ENCODE measurements at regions not wholly inside any gene's neighbourhood (a gene's known extent, or its start where the extent isn't known, plus 50 kb on each side); places are given as distances from the start of the nearest gene placed in this dataset.

DNA sequence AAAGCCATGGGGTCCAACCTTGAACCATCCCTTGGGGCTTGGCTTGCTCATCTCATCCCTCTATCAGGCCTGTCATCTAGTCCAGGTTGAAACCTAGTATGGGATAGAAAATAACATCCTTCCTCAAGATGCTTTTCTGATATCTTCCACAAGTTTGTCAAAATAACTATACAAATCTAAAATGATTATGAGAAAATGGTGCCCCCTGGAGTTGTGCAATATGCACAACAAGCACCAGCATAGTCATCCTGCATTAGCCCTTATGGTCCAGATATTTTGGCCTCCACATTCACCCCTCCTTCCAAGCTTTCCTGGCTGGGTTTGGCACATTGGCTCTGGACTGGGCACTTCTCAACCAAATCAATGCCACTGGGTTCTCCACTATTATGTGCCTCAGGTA lies 101.2 kb downstream of the TBX19 start:
- DNase-seq: no peak

DNA sequence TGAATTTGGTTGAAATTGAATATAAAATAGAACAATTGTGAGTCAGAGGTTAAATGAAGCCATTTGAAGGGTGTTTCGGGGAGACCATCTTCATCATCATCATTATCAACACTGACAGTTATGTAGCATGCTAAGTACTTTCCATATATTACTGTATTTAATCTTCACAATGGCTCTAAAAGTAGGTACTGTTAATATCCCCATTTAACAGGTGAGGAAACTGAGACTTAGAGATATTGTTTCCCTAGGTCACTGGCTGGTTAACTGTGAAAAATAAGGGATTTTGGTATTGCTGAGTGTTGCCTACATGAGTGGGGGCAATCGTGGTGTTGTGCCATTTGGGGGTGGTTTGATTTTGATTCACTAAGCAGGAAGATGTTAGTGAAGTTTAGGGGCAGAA lies 100.3 kb downstream of the TBX19 start:
- DNase-seq: no peak

DNA sequence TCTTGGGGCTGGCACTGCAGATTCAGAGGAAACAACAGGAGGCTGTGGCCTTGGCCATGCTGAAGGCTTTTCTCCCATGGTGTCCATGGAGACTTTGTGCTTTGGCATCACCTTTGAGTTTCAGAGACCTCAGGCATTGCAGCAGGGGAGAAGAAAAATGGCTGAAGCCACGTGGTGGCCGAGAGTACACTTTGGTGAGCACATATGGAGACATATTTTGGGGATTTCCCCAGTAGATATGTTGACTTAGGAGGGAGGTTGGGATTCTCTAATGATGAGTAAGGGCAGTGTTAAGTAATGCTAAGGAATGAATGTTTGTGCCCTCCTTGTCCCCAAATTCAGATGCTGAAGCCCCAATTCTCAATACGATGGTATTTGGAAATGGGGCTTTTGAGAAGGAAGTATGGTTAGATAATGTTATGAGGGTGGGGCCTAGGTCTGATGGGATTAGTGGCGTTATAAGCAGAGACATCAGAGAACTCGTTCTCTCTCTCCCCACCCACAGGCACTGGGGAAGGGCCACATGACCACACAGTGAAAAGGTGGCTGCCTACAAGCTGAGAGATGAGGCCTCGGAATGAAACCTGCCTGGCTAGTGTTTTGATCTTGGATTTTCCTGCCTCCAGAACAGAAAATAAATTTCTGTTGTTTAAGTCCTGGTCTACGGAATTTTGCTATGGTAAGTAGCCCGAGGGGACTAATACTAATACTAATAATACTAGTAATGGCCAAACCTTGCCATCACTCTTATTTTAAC lies 98.6 kb downstream of the TBX19 start:
- no peak for DNase-seq

DNA sequence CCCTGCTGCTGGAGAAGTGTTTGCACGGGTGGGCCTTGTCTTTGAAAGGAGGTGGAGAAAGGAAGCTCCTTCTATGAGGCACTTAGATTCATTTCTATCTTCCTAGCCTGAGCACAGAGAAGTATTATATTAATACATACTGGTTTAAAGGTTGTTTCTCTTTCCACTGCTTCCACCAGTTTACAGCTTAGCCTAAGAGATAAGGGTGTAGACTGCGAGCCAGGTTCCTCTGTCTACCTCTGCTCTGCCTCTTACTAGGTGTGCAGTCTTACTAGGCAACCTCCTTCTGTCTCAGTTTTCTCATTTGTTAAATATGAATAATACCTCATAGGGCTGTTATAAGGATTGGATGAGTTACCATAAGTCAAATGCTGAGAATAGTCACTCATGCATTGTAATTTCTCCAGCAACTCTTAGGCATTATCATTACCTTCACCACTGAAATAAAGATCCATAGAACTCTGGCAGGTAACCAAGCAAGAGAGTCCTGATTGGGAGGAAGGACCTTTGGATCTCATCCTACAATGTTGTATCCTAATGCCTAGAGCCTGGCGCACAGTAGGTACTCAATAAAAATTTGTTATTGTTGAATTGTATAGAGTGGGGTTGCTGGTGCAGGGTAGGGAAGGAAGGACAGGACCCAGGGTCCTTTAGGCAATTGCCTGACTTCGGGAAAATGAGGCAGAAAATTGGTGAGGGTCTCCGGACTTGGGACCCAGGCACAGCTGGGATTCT lies 95.1 kb downstream of the TBX19 start:
- no peak for DNase-seq

DNA sequence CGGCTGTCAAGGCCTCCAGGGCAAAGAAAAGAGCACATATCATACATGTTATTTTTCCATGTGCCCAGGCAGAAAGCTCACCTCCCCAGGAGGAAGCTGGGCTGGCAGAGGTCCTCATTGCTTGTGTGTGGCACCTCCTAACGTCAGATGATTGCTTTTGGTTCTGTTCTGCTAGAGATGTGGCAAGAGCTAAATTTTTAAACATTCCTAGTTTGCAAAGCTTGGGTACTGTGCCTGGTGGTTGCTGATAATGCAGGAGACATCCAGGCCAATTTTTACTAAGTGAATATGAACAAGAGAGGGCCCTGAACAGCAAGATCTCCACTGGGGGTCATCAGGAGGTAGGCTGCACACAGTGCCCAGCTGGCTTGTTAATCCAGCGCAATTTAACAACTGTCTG lies 93.9 kb downstream of the TBX19 start:
- no peak for DNase-seq

DNA sequence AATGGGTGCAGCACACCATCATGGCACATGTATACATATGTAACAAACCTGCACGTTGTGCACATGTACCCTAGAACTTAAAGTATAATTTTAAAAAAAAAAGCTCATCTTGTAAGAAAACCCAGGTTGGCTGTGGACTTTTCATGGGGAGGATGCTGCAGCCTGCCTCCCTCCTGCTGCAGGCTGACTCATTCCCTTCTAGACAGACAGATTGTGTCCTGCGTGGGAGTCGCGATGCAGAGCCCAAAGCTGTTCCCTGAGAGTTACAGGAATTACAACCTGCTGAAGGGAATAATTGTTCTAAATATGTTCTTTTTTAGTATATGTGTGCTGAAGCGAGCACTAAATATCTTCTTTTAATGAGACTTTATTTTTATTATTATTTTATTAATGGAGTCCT lies 93.2 kb downstream of the TBX19 start:
- no peak for DNase-seq

DNA sequence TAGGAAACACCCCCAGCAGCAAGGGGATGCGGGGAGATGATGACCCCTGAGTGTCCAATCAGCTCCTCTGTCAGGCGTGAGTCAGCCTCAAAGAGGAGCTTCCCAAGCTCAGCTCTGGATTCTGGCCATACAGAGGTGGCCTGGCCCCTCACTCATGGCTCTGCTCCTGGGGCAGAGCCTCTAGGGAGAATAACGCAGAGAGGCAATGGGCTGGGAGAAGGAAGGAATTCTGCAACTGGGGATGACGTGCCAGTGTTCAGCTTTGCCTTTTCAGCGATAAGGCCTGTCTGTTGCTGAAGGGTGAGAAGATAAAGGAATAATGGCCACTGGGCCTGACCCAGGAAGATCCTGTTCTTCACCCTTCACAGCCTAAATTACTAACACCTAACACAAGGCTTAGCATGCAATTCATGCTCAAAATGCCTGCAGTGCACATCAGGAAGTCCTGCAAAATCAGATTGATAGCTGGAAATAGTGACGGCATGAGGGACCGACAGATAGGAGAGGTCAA lies 92.2 kb downstream of the TBX19 start:
- no peak for DNase-seq

DNA sequence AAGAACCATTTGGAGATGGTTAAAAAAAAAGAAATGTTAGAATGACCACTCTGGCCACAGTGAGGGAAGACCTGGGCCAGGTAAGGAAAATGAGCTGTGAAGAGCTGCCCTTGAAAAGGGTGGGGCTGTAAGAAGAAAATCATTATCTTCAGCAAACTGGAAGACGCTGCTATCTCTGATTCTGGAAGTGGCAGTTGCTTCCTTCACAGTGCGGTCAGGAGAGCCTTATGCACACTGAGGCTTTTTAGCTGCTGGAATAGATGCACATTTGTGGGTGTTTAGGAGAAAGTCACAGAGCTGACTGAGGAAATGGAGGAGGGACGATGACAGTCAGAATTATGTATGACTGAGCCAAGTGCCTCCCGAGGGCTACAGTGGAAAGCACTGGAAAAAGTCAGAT lies 91.6 kb downstream of the TBX19 start:
- DNase-seq: no peak

DNA sequence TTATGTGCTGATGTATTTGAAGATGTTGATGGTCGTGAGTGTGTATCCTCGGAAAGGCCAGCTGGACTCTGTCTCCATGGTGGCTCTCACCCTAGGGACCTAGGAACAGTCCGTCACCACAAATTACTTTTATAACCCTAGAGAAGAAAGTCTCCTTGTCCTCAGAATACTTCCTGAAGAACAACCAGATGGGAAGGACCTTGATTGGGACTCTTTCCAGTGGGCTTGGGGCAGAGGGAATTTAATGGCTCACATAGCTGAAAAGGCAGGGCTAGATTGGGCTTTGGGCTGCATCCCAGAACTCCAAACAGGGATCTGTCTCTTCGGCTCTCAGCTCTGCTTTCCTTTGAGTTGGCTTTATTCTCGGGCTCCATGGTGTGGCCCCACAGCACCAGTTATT lies 90.8 kb downstream of the TBX19 start:
- DNase-seq: no peak

DNA sequence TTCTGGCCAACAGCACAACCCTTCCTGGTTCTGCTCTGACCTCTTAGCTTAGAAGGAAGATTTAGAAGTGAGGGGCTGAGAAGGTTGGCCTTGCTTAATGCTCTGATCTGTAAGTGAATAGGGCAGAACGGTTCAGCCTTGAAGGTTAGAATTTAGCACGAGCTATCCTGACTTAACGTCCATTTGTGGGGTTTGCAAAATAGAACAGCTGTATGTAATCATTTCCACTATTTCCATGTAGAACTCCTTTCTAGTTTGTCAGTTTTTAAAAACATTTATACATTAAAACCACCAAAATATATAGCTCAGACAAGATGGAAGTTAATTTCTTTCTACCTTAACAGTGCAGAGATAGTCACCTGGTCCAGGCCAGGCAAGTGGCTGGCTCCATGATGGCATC lies 89.9 kb downstream of the TBX19 start:
- DNase-seq: no peak

DNA sequence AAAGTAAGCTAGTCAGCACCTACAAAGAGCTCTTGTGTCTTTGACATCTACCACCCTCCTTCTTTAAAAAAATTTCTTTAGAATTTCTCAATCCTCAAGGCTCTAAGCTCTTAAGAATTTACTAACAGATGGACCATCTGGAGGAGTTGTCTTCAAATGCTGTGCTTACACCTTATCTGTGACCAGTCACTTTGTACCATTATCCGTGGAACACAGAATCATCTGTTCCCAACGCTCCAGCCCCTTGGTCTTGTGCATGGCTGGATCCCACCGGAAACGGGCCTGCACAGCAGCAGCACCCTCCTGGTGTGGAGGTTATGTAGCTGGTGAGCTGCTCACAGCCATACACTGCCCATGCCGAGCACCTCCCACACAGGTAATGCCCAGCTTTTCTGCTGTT lies 89.0 kb downstream of the TBX19 start:
- DNase-seq: no peak

DNA sequence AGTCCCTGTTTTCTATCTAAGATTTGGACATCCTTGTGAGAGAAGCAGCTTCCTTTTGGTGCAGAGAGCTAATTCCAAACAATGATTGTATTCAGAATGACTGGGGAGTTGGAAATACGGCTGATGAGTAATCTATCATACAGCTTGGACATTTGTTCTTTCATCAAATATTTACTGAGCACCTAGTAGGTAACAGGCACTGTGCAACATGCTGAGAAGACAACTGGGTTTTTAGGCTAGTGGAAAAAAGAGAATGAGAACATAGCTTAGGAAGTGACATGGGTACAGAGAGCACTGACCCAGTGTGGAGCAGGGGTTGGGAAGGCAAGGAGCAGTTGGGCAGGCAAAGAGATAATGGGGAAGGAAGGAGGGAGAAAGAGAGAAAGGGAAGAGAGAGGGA lies 87.5 kb downstream of the TBX19 start:
- no peak for DNase-seq

DNA sequence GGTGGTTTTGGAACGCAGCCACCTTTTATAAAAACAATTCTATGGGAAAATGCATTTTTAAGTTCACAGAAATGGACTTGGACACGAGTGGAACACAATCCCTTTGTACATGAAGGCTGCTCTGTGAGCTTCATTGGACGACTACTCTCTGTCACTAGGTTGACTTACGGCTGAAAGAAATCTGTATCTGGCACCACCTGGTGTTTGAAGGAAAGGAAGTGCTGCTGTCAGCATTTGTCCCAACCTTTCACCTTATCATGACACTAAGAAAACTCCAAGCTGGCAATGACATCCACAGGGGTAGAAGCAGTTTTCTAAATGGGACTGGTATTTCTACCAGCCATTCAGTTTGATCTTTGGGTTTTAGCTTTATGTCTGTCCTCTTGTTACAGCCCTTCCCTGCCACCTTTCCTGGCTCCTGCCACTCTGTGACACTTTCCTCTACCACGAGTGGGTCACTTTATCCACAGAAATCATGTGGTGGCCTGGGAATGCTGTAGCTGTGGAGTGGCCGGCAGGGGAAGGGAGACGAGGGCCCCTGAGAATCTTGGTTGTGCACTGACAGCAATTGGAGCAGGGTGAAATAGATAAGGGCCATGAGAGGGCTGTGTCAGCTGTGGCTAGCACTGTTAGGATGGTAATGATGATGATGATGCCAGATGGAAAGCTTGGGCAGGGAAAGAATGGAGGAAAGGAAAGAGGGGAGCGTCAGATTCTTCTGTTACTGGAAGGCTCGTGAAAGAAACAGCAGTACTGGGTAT lies 85.2 kb downstream of the TBX19 start:
- no peak for DNase-seq
